GM10266 (cell line): ENCODE measurements at regions not wholly inside any gene's neighbourhood (a gene's known extent, or its start where the extent isn't known, plus 50 kb on each side); places are given as distances from the start of the nearest gene placed in this dataset.

Experiments used
- DNase-seq: peaks from one replicate; pipeline ENCODE4 v3.0.0; 2012; ENCODE audit errors: extremely low spot score
- TF ChIP-seq, protein P1 (sequence below): IDR thresholded peaks from 2 replicates; pipeline ENCODE4 v1.5.1; 2012; ENCODE audit warnings: mild to moderate bottlenecking, low read depth; ENCODE audit not compliant: control insufficient read depth, insufficient read depth; ENCODE audit errors: missing control alignments

- TF ChIP-seq, protein P1, sequence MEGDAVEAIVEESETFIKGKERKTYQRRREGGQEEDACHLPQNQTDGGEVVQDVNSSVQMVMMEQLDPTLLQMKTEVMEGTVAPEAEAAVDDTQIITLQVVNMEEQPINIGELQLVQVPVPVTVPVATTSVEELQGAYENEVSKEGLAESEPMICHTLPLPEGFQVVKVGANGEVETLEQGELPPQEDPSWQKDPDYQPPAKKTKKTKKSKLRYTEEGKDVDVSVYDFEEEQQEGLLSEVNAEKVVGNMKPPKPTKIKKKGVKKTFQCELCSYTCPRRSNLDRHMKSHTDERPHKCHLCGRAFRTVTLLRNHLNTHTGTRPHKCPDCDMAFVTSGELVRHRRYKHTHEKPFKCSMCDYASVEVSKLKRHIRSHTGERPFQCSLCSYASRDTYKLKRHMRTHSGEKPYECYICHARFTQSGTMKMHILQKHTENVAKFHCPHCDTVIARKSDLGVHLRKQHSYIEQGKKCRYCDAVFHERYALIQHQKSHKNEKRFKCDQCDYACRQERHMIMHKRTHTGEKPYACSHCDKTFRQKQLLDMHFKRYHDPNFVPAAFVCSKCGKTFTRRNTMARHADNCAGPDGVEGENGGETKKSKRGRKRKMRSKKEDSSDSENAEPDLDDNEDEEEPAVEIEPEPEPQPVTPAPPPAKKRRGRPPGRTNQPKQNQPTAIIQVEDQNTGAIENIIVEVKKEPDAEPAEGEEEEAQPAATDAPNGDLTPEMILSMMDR: no peak
- DNase-seq: no peak
These were observed 486.4 kb upstream of the FAT1 start for GRCh38 chr4:187209921-187210613.

DNA sequence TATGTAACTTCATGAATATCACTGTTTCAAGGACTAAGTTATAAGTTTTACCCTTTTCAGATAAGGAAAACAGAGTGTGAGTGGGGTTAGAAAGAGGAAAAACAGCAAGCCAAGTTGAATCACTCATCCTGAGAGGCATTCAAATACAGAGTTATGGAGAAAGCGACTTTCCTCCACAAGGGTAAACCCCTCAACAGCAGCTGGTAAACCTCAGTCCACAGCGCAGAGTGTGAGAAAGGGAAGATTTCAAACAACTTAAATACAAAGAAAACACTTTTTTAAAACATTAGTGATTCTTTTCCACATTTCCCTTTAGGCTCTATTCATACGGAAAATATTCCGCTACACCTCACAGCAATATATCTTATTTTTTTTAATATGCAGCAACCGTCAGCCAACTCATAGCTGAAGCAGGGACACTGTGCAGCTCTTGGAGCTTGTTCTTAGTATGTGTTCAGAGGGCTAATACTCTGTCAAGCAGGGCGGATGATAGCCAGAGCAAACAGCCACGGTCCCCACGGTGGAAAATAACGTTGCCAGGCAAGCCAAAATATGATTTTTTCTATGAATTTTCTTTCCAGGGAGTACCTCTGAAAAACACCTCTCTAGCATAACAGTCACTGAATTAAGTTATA is 488.9 kb upstream of the FAT1 start:
- no peak for DNase-seq
- TF ChIP-seq, protein P1: no peak

DNA sequence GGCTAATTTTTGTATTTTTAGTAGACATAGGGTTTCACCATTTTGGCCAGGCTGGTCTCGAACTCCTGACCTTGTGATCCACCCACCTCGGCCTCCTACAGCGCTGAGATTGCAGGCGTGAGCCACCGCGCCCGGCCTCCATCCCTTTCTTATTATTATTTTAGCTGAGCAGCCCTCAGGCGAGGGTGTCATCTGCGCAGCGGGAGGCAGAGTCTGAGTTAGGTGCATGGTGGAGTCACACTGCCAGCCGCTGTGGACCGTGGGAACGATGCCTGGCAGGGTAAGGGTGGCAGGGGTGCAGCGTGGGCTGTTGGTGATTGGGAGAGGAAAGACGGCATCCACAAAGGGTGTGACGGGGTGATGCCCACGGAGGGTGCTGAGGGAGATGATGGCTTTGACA is 491.8 kb upstream of the FAT1 start:
- TF ChIP-seq, protein P1: no peak

GRCh38 chr4:187218705-187219245 is 495.1 kb upstream of the FAT1 start:
- TF ChIP-seq, protein P1: no peak

More for the DNA sequence above, 491.8 kb upstream of the FAT1 start:
- no peak for DNase-seq

DNA sequence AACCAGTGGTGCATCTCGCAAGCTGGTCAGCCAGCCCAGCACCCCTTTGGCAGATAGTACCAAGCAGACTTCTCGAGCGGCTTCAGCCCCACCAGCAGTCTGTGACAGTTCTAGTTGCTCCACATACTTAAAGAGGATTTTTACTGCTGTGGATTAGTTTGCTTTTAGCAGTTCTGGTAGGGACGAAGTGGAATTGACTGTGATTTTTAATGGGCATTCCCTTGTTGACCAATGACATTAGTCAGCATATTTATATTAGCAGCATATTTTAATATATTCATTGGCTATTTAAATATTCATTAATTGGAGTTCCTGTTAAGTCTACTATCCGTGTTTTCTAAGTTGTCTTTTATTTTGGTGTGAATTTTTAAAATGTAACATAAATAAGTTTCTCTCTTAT is 500.9 kb upstream of the FAT1 start:
- no peak for DNase-seq

More at GRCh38 chr4:187218705-187219245, 495.1 kb upstream of the FAT1 start:
- no peak for DNase-seq

DNA sequence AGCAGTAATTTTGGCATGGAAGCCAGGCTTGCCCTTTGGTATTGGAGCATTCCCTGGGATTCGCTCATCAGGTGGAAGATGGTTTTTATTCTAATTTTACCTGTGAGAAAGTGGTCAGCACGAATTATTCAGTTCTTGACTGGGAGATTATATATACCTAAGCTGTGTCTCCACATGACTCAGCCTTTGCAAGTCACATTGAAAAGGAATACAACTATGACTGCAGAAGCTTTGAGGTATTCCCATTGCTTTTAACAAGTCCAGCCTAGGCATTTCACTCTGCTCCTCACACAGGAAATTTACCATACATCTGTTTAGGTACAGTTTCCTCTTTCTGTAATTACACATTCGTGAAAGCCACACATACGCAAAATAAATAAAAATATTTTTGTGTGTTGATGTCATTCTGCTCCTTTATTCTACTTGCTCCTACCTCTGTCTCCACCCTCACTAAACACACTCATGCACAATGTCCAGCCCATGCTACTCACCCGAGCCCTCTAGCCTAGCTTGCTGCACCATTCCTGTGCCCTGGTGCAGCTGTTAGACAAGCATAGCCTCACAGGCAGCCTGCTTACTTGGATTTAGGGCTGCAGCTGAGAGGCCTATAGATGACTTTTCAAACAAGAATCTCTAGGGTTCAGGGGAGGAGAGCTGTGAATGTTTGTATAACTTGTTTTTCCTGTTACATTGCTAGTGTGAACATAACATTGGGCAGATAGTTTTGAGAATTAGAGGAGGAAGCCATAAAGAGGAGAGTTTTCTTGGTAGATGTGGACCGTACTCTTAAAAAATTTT is 504.4 kb upstream of the FAT1 start:
- TF ChIP-seq, protein P1: no peak
- no peak for DNase-seq

More for the DNA sequence above, 500.9 kb upstream of the FAT1 start:
- TF ChIP-seq, protein P1: no peak

- TF ChIP-seq, protein P1: no peak
- no peak for DNase-seq
These were observed 508.5 kb upstream of the FAT1 start for GRCh38 chr4:187232196-187232595.
